Urinary bladder (tissue), 3 donors: ENCODE measurements at regions not wholly inside any gene's neighbourhood (a gene's known extent, or its start where the extent isn't known, plus 50 kb on each side); places are given as distances from the start of the nearest gene placed in this dataset.
"Not testable (repeated sequence)": the region's sequence is repeated elsewhere in the genome, so short reads cannot be mapped to it uniquely, and the experiment has no call there.

Experiments
- DNase-seq: peaks from one replicate; pipeline ENCODE4 v3.0.0-alpha.2; 2015; ENCODE audit errors: extremely low spot score
- H3K27ac ChIP-seq: one replicate; pipeline ENCODE4 v1.5.1; 2013; ENCODE audit warnings: low read depth, mild to moderate bottlenecking, moderate library complexity
- H3K36me3 ChIP-seq: one replicate; pipeline ENCODE4 v1.6.1; 2013; ENCODE audit warnings: mild to moderate bottlenecking, moderate library complexity; ENCODE audit not compliant: insufficient read depth
- H3K4me1 ChIP-seq: one replicate; pipeline ENCODE4 v1.6.1; 2013; ENCODE audit warnings: mild to moderate bottlenecking, moderate library complexity; ENCODE audit not compliant: insufficient read depth
- H3K4me3 ChIP-seq: one replicate; pipeline ENCODE4 v1.5.1; 2013; ENCODE audit warnings: low read depth, low read length
- WGBS: extraction: QIAGEN DNeasy Blood & Tissue Kit; methylation state at CpG from one replicate; pipeline ENCODE4 v1.1.7; 2013; 5-methylcytosine and 5-hydroxymethylcytosine counted together
- donor health status: healthy with polysubstance abuse.
- donor health status: healthy.

DNA sequence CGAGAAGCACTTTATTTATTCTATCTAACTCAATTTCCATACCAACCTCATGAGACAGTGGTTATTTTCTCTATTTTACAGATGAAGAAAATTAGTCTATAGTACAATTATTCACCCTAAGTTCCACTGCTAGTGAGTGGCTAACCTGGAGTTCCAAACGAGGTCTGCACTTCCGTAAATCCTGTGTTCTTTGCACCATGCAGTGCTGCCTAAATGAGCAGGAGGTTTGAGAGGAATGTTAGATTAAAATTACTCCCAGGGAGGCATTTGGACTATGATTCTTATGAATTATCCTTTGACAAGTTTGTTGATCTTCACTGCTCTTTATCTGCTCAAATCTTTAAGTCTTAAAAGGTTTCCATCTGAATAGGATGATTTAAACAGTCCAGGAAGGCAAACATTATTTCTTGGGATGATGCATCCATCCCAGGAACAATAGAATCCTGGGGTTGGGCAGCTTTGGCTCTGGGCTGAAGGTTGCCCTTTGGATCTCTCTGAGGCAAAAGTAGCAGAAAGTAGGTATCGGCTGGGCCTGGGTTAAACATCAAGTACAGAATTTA lies 400.8 kb downstream of the REEP3 start:
- DNase-seq, result no peak
- Histone ChIP-seq H3K4me3 (no peak overlapping the region), H3K4me1 (no peaks in the 10 kb centered on the region), H3K36me3 (no peaks in the 10 kb centered on the region), H3K27ac (no peak overlapping the region)
- WGBS, result 71% methylated on average over 4 of the region's 4 CpGs

DNA sequence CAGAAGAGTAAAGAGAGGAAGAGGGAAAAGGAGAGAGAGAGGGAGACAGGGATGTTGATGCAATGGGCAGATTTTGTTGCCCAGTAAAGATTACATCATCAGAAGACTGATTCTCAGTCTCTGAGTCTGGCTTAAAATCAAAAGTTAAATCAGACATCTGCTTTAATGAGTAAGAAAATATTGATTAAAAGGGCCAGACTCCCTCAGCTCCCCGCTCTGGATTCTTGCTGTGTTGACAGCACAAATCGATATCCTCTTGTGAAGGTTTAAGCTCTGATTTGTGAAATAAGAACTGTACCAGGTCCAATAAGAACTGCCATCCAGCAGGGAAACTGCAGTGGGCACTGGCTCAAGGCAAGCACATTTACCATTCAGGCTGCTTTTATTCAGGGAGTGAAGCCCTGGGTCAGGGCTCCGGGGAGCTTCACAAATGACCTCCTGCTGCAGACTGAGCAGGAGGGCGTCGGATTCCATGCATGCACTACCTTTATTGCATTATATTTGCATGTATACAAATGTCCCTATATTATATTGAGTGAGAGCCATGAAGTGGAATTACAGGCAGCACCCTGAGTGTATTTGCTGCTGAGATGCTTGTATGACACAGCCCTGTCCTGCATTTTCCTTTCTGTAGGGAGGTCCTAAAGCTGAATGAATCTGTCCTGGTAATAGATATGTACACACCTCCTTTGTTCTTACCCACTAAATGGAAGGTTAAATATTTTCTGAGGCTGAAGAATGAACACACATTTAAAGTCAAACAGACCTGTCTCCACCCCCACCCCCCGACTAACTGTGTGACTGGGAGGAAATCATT lies 401.5 kb downstream of the REEP3 start:
- Histone ChIP-seq H3K4me3 (no peak overlapping the region), H3K27ac (no peak overlapping the region), H3K36me3 (no peaks in the 10 kb centered on the region), H3K4me1 (no peaks in the 10 kb centered on the region)
- WGBS, result 69% methylated on average over 6 of the region's 6 CpGs
- DNase-seq, result no peak

DNA sequence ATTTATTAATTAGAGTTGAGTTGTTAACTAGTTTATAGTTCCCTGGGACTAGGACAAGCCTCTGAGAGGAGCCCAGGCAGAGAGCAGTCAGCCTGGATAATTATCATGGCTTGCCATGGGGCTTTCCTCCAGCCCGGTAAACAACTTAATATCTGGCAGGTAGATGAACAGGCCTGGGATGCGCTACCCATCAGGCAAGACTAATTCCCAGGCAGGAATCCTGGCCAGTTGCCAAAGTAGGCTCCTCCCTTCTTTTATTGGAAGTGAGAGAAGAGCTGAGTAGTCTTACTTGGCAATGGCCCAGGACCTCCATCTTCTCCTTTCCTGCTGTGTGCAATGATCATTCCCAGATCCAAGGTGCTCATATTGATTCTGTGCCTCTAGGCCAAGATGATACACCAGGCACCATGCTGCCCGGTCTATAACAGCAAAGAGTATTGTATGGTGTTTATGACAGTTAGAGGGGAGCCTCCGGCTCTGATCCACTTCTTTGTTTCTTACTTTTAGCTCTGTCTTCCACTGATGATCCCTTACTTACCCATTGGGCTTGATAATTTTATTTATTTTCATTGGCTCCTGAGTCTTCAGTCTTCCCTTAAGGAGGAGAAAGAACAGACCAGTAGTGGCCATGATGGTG lies 408.7 kb downstream of the REEP3 start:
- Histone ChIP-seq H3K4me3 (no peak overlapping the region), H3K4me1 (no peaks in the 10 kb centered on the region), H3K27ac (no peak overlapping the region), H3K36me3 (no peaks in the 10 kb centered on the region)
- WGBS, result 78% methylated on average over 4 of the region's 4 CpGs
- no peak for DNase-seq

DNA sequence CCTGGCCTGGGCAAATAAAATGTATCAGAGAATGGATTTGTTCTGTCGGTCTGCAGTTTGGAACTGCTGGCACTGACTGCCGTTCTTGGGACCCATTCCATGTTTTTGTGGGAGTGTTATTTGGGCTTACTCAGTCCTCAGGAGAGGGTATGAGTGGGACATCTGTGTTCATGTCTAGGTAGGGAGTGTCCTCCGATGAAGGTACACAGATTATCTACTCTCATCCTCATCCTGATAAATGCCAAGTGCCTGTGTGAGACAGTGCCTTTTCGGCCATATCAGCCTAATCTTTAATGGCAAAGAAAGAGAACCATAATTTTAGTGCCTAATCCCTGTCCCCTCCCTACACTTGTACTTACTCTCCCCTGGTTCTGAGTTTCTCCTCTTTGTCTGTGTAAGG lies 409.4 kb downstream of the REEP3 start:
- DNase-seq, result no peak
- Histone ChIP-seq H3K27ac (no peak overlapping the region), H3K36me3 (no peaks in the 10 kb centered on the region), H3K4me3 (no peak overlapping the region), H3K4me1 (no peaks in the 10 kb centered on the region)
- whole genome bisulfite sequencing, result 80% methylated on average over 4 of the region's 4 CpGs

DNA sequence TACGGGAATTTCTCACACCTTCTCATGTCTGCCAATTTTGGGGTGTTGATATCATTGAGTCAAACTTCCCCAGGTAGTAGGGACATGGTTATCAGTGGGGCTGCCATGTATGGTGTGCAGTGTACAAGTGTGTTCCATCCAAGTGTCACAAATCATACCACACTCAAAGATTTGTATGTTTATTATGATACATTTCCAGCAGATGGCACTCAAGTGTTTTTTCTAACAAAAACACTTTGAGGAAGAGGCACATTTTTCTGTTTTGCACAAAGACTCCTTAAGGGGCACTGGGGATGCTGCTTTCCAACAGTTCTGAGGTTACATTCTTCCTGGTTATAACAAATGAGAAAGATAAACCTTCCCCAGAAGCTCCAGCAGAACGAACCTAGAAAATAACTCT lies 414.5 kb downstream of the REEP3 start:
- H3K27ac ChIP-seq, result no peak overlapping the region
- no peak for DNase-seq
- 47% methylated on average over 2 of the region's 2 CpGs for WGBS
- no peak overlapping the region for H3K4me3 ChIP-seq
- no peaks in the 10 kb centered on the region for H3K36me3 ChIP-seq
- no peaks in the 10 kb centered on the region for H3K4me1 ChIP-seq

DNA sequence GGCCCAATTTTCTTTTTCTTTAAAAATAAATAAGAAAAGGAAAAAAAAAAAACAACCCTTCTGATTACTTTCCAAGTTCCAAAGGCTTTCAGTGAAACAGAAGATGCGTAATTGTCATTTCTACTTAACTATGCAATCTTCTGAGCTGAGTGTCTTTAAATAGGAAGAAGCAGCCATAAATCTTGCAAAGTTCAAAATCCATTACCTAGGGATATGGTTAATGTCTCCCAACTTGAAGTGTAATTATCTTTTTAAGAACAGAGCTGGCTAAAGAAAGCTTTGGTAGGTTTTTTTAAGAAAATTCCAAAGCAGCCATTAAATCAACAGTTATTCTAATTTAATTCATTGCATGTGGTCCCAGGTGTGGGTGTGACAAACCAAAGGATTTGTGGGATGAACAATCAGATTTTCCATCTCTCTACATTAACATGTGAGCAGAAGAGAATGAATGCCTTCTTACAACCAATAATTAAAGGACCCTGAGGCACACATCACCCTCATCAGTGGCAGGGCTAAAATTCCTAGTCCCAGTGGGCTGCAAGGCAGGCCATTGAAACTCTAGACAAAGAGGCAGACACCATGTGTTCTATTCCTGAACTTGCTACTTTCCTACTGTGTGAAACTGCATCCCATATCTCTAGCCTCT lies 419.2 kb downstream of the REEP3 start:
- Histone ChIP-seq H3K4me3 (no peak overlapping the region), H3K4me1 (no peaks in the 10 kb centered on the region), H3K27ac (no peak overlapping the region), H3K36me3 (no peaks in the 10 kb centered on the region)
- WGBS, result 77% methylated on average over 1 of the region's 1 CpG
- DNase-seq, result no peak

DNA sequence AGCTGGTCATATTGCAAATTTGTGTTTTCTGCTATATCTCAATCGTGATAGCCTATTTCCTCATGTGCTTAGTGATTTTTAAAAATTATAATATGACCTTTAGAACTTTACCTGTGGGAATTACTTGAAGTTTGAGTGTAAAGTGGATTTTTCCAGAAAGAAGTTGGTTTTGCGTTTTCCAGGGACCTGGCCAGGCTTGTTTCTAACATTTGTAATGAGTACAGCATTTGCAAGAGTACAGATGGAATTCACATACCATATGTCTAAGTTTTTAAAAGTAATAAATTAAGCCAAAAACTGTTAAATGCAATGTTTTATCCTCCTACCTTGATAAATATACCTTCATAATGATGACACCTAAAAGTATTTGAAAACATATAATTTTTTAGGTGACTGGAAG lies 443.2 kb downstream of the REEP3 start:
- DNase-seq, result no peak
- Histone ChIP-seq H3K4me3 (no peak overlapping the region), H3K27ac (no peak overlapping the region), H3K36me3 (no peaks in the 10 kb centered on the region), H3K4me1 (no peaks in the 10 kb centered on the region)
- 72% methylated on average over 2 of the region's 2 CpGs for WGBS

DNA sequence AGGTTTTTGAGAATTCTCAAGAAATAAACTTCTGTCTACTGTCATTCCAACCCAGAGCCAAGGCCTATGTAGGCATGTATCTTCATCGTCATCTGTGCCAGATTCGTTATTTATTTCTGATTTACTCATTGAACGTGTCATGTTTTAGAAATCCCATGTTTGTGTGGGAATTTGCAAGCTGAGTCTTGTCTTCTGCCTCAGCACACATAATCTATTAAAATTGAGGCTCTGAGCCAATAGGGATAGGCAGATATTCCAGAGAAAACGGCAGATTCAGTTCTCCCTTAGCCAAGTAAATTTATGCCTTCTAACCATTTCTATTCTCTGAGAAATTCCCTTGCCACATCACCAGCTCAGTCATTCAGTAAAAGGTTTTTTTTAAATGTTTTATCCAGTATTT lies 444.6 kb downstream of the REEP3 start:
- H3K4me3 ChIP-seq, result no peak overlapping the region
- H3K36me3 ChIP-seq, result no peaks in the 10 kb centered on the region
- DNase-seq, result no peak
- 57% methylated on average over 4 of the region's 4 CpGs for WGBS
- no peak overlapping the region for H3K27ac ChIP-seq
- H3K4me1 ChIP-seq, result no peaks in the 10 kb centered on the region

DNA sequence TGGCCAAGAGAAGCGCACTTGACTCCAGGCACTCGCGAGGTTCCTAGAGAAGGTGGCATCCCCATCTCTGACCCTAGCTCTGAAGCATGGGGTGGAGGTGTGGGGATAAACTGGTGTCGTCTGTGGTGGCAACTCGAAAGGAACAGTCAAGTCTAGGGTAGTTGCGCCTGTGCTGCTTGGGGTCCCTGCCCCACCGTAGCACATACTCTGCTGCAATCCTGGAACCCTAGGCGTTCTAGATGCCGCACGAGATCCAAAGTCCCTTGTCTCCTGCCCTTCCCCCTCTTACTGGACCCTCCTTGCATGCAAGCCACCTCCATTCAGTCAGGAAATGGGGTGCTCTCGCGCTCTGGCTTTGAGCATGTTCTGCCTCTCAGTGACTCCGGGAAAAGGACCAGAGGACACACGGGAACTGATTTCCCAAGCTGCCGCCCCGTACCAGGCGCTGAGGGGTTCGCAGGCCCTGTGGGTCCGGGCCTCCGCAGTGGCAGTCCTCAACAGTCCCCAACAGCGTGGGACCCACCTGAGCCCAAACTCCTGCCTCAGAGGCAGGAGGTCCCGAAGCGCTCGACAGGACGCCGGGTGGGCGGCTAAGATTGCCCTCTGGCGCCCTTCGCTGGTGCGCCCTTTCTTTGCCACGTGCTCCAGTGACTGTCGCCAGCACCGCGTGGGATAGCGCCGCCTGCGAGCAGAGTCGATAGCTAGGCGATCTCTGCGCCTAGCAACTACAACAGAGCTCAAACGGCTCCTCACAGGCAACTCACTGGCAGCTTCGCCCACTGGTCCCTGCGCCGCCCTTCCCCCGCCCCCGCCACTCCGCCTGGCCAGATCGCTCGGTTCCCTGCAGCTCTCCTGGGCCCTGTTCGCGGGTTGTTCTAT lies 452.0 kb downstream of the REEP3 start:
- no peak overlapping the region for H3K4me3 ChIP-seq
- no peaks in the 10 kb centered on the region for H3K36me3 ChIP-seq
- 87% methylated on average over 51 of the region's 51 CpGs for WGBS
- no peak for DNase-seq
- no peak overlapping the region for H3K27ac ChIP-seq
- no peaks in the 10 kb centered on the region for H3K4me1 ChIP-seq

DNA sequence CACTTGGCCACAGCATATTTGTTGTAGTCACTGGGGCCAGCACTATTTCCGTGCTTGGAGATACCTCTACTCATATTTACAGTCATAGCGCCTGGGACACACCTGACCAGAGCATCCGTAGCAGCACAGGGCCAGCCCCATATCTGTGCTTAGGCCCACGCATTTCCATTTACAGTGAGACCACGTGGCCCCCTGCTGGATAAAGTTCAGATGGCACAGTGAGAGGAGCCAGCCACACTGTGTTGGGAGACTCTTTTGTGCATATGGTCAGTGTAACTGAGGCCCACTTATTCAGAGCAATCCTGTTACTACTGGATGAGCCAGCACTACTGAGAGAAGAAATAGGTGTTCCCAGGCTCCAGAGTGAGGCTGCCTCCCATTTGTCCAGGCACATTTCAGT lies 455.3 kb downstream of the REEP3 start:
- DNase-seq, result no peak
- Histone ChIP-seq H3K4me1 (no peaks in the 10 kb centered on the region), H3K27ac (no peak overlapping the region), H3K36me3 (no peaks in the 10 kb centered on the region), H3K4me3 (no peak overlapping the region)
- 45% methylated on average over 5 of the region's 5 CpGs for WGBS

DNA sequence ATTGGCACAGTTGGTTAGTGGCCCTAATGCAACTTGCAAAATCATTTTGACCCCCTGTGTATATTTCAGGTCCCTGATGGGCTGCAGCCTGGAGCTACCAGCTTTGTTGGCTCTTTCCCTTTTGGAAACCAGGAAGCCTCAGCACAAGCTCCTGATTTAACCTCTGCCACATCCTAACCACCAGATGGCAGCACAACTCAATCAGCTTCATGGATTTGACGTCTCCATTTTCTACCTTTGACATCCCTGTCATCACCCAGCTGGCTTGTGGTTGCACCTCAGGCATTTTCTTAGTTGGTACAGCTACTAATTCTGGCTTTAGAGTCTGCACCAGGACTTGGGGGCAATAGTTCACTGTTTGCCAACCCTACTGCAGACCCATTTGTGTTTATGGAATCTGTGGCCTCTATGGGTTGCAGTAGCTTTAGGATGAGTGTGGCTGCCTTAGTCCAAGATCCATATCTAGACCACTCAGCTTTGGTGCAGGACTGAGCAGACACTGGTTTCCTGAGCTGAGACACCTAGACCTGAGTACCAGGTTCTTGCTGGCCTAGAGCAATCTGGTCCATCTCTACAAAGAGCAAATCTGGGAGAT lies 456.2 kb downstream of the REEP3 start:
- no peak for DNase-seq
- WGBS, result 12% methylated on average over 1 of the region's 1 CpG
- no peaks in the 10 kb centered on the region for H3K4me1 ChIP-seq
- no peak overlapping the region for H3K4me3 ChIP-seq
- H3K36me3 ChIP-seq, result no peaks in the 10 kb centered on the region
- no peak overlapping the region for H3K27ac ChIP-seq

DNA sequence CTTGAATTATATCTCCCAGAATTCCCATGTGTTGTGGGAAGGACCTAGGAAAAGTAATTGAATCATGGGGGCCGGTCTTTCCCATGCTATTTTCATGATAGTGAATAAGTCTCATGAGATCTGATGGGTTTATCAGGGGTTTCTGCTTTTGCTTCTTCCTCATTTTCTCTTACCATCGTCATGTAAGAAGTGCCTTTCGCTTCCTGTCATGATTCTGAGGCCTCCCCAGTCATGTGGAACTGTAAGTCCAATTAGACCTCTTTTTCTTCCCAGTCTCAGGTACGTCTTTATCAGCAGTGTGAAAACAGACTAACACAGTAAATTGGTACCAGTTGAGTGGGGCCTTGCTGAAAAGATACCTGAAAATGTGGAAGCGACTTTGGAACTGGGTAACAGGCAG lies 459.7 kb downstream of the REEP3 start:
- H3K4me1 ChIP-seq, H3K27ac ChIP-seq, H3K36me3 ChIP-seq, DNase-seq, H3K4me3 ChIP-seq: not testable (repeated sequence)
- 66% methylated on average over 5 of the region's 5 CpGs for WGBS

DNA sequence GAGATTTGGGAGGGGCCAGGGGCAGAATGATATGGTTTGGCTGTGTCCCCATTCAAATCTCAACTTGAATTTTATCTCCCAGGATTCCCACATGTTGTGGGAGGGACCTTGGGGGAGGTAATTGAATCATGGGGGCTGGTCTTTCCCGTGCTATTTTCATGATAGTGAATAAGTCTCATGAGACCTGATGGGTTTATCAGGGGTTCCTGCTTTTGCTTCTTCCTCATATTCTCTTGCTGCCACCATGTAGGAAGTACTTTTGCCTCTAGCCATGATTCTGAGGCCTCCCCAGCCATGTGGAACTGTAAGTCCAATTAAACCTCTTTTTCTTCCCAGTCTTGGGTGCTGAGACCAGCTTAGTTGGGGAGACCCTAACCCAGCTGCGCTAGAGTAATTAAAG lies 462.9 kb downstream of the REEP3 start:
- not testable (repeated sequence) for H3K27ac ChIP-seq
- WGBS, result 74% methylated on average over 2 of the region's 2 CpGs

More for the DNA sequence above, 462.9 kb downstream of the REEP3 start:
- not testable (repeated sequence) for H3K36me3 ChIP-seq, DNase-seq, H3K4me3 ChIP-seq, H3K4me1 ChIP-seq
